ENCODE measurements at regions not wholly inside any gene's neighbourhood (a gene's known extent, or its start where the extent isn't known, plus 50 kb on each side); places are given as distances from the start of the nearest gene placed in this dataset.

DNA sequence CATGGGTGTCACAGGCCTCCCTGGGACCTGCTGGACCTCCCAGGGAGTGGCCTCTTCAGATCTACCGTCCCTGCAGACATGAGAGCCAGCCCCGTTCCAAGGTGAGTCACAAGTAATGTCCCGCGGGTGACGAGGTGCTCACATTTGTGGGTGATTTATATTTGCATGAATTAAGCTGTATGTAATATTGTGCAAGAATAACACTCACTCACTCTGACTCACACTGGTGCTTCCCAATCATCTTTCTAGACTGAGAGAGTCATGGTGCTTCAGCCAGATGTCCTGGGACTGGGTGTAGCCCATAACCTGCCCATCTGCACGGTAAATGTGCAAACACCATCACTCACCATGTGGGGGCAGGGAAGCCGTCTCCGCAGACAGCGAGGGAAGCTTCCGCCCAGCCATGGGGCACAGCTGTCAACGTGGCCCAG, 347.5 kb upstream of the SALL3 start:
- no peaks in the 10 kb centered on the region for H3K36me3 Mint-ChIP-seq
- ChIA-PET POLR2A (no interaction called here), CTCF (no interaction called here)
- H3K4me1 Mint-ChIP-seq (ENCODE audit: low read depth): peaks cover 15% of the 10 kb centered on the region
- DNase-seq: no peak
- peaks cover 35% of the 10 kb centered on the region for H3K9me3 Mint-ChIP-seq
- intact Hi-C loops (cut with micrococcal nuclease): no loop called here
- no peak overlapping the region for H3K4me3 Mint-ChIP-seq
- no peak overlapping the region for H3K27ac Mint-ChIP-seq
- H3K27me3 Mint-ChIP-seq: no peaks in the 10 kb centered on the region

GRCh38 chr18:78634061-78634696, 345.4 kb upstream of the SALL3 start:
- no peaks in the 10 kb centered on the region for H3K27me3 Mint-ChIP-seq
- DNase-seq: no peak
- H3K4me1 Mint-ChIP-seq (ENCODE audit: low read depth): peaks cover 15% of the 10 kb centered on the region
- no peaks in the 10 kb centered on the region for H3K36me3 Mint-ChIP-seq
- ChIA-PET POLR2A (no interaction called here), CTCF (no interaction called here)
- no peak overlapping the region for H3K4me3 Mint-ChIP-seq
- H3K9me3 Mint-ChIP-seq: peaks cover 35% of the 10 kb centered on the region
- intact Hi-C loops (cut with micrococcal nuclease): no loop called here
- peak overlapping the region; percentile 51 for H3K27ac Mint-ChIP-seq

- peaks cover 34% of the 10 kb centered on the region for H3K9me3 Mint-ChIP-seq
- intact Hi-C loops (cut with micrococcal nuclease): no loop called here
- H3K27ac Mint-ChIP-seq: no peak overlapping the region
- POLR2A ChIA-PET: no interaction called here
- peaks cover 15% of the 10 kb centered on the region for H3K4me1 Mint-ChIP-seq (ENCODE audit: low read depth)
- DNase-seq: no peak
- CTCF ChIA-PET: no interaction called here
- no peak overlapping the region for H3K4me3 Mint-ChIP-seq
- no peaks in the 10 kb centered on the region for H3K27me3 Mint-ChIP-seq
- H3K36me3 Mint-ChIP-seq: no peaks in the 10 kb centered on the region
These were observed 344.4 kb upstream of the SALL3 start for GRCh38 chr18:78635093-78635800.

GRCh38 chr18:78636260-78636659, 343.4 kb upstream of the SALL3 start:
- ChIA-PET CTCF (no interaction called here), POLR2A (no interaction called here)
- Mint-ChIP-seq H3K27ac (no peak overlapping the region), H3K9me3 (peaks cover 23% of the 10 kb centered on the region), H3K27me3 (no peaks in the 10 kb centered on the region), H3K36me3 (no peaks in the 10 kb centered on the region), H3K4me1 (ENCODE audit: low read depth) (peaks cover 15% of the 10 kb centered on the region), H3K4me3 (no peak overlapping the region)
- no peak for DNase-seq
- intact Hi-C loops (cut with micrococcal nuclease): no loop called here

DNA sequence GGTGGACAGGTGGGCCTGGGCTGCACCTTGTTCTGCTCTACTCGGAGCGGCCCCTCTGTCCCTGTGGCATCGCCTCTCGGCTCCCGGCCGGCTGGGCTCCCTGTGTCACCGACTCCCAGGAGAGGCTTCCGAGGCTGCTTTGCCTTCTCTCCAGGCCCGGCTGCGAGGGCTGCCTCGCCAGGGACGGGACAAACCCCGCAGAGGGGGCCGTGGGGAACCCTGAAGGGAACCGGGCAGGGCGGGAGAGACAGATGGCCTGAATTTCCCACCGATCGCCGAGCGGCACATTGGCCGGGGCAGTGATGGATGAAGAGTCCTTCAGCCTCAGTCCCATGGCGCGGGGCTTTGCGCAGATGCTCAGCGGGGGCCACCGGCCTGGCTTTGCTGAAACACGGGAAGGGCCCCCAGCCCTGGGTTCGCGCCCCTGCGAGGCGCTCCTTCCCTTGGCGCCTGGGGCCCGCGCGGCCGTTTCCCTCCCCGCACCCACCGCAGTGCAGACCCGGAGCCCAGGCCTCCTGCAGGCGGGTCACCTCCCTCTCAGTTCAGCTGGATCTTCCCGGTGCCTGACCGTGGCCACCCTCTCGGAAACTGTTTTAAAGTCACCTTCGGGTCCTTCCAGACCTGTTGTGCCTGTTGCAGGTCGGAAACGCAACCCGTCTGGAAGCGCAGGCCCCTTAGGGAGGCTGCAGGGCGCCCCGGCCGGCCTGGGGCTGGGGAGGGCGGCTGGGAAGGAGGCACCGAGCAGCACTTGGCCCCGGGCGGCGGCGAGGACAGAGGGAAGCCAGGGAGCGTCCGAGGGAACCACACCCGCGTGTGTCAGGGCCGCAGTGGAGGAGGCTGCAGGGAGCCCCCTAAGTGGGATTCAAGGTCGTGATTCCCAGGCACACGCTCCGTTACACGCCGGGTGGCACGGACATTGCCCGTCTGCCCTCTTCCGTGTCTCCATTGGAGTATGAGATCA, 341.9 kb upstream of the SALL3 start:
- DNase-seq: no peak
- Mint-ChIP-seq H3K4me3 (no peak overlapping the region), H3K4me1 (ENCODE audit: low read depth) (peaks cover 15% of the 10 kb centered on the region), H3K9me3 (peaks cover 11% of the 10 kb centered on the region), H3K27ac (no peak overlapping the region), H3K27me3 (no peaks in the 10 kb centered on the region), H3K36me3 (no peaks in the 10 kb centered on the region)
- CTCF ChIA-PET: no interaction called here
- POLR2A ChIA-PET: no interaction called here
- intact Hi-C loops (cut with micrococcal nuclease): no loop called here

DNA sequence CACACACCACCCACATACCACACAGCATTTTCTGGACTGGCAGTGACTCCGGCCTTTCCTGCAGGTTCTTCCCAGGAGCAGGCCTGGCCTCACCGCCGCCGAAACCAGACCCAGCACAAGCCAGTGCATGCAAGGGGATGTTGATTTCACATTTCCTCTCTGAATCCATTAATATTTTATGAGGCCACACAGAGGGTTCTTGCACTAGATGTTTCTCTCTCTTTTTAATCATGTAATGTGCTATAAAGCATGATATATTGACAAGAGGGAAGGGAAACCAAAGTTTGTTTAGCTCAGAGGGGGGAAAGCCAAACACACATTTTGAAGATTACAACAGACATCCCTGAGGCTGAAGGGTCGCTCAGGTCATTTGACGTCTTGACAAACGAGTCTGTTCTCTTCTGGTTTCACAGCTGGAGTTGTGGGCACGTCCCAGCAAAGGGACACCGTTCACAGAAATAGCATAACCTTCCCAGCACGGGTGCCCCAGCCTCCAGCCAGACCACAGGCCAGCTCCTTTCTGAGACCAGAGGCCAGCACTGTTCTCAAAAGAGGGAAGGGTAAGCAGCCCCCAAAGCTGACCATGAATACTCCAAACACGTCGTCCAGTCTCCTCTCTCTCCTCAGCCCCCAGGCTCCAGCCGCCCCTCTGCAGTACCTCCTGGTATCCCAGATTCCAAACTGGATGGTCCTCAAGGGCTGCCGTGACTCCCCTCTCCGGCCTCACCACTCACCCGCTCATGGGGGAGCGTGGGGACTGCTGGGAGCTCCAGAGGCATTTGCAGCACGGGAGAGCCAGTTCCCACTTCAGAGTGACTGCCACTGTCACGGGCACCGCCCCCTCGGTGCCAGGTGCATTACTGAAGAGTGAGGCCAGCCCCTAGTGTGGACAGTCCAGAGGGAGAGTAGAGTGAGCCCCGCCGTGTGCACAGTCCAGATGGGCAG, 340.3 kb upstream of the SALL3 start:
- Mint-ChIP-seq H3K4me1 (ENCODE audit: low read depth) (peaks cover 10% of the 10 kb centered on the region), H3K27me3 (no peaks in the 10 kb centered on the region), H3K36me3 (no peaks in the 10 kb centered on the region), H3K9me3 (peaks cover 11% of the 10 kb centered on the region), H3K27ac (no peak overlapping the region), H3K4me3 (no peak overlapping the region)
- ChIA-PET CTCF (no interaction called here), POLR2A (no interaction called here)
- no peak for DNase-seq
- intact Hi-C loops (cut with micrococcal nuclease): no loop called here

GRCh38 chr18:78640246-78640995, 339.2 kb upstream of the SALL3 start:
- Mint-ChIP-seq H3K4me3 (no peak overlapping the region), H3K36me3 (no peaks in the 10 kb centered on the region), H3K27me3 (no peaks in the 10 kb centered on the region), H3K9me3 (peaks cover 11% of the 10 kb centered on the region), H3K4me1 (ENCODE audit: low read depth) (peaks cover 7% of the 10 kb centered on the region), H3K27ac (no peak overlapping the region)
- POLR2A ChIA-PET: no interaction called here
- intact Hi-C loops (cut with micrococcal nuclease): no loop called here
- DNase-seq: no peak
- CTCF ChIA-PET: no interaction called here

DNA sequence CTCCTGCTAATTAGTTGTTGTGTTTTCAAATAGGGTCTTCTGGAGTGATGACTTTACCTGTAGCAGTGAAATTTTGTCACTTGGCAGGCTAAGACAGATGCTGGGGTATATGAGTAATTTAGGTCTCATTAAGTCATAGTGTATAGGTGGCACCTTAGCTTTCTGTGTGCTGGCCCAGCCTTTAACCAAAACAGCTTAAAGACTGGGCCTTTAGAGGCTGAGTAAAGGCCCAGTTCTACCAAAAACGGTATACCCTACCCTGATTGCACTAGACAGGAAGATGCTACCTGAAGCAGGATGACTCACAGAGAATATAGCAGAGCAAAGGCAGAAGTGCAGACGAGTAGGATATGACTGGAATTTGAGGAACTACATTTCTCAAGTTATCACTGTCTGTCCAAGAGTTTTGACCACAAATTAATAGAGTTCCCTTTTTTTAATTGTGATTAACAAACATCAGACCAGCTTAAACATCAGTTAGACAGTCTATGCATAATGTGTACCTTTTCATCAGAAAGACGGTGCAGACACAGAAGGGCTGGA, 337.9 kb upstream of the SALL3 start:
- ChIA-PET CTCF (no interaction called here), POLR2A (interaction anchor here (0.5 kb wide), 1 partner anchor 821 kb away, joined by 3 read pairs; no protein-coding TSS in a partner anchor)
- Mint-ChIP-seq H3K27ac (no peak overlapping the region), H3K36me3 (no peaks in the 10 kb centered on the region), H3K4me1 (ENCODE audit: low read depth) (no peaks in the 10 kb centered on the region), H3K27me3 (no peaks in the 10 kb centered on the region), H3K9me3 (no peaks in the 10 kb centered on the region), H3K4me3 (no peak overlapping the region)
- DNase-seq: no peak
- intact Hi-C loops (cut with micrococcal nuclease): no loop called here

GRCh38 chr18:78642296-78642951, 337.2 kb upstream of the SALL3 start:
- H3K4me3 Mint-ChIP-seq: no peak overlapping the region
- H3K27me3 Mint-ChIP-seq: no peaks in the 10 kb centered on the region
- DNase-seq: no peak
- intact Hi-C loops (cut with micrococcal nuclease): no loop called here
- CTCF ChIA-PET: no interaction called here
- H3K9me3 Mint-ChIP-seq: no peaks in the 10 kb centered on the region
- no peaks in the 10 kb centered on the region for H3K36me3 Mint-ChIP-seq
- H3K4me1 Mint-ChIP-seq (ENCODE audit: low read depth): no peaks in the 10 kb centered on the region
- POLR2A ChIA-PET: interaction anchor here (0.5 kb wide), 1 partner anchor 822 kb away, joined by 3 read pairs; no protein-coding TSS in a partner anchor
- H3K27ac Mint-ChIP-seq: no peak overlapping the region

DNA sequence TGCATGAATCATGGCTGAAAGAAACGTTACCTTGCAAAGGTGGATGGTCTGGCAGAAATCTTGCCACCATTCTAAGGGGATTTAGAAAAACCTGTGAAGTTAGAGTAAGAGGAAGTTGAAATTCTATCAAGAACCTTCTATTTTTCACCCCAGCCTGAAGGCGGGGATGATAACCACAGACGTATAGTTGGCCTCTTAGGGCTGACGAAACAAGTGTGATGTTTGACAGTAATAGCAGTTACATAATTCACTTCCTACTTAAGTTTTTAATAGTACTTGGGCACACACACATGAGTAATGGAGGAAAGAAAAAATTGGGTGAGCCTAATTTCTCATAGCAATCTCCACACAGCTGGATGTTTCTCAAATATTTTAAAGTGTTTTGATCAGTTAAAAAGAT, 336.6 kb upstream of the SALL3 start:
- Mint-ChIP-seq H3K4me3 (no peak overlapping the region), H3K4me1 (ENCODE audit: low read depth) (no peaks in the 10 kb centered on the region), H3K36me3 (no peaks in the 10 kb centered on the region), H3K27ac (no peak overlapping the region), H3K27me3 (no peaks in the 10 kb centered on the region), H3K9me3 (no peaks in the 10 kb centered on the region)
- no peak for DNase-seq
- CTCF ChIA-PET: no interaction called here
- intact Hi-C loops (cut with micrococcal nuclease): no loop called here
- POLR2A ChIA-PET: no interaction called here

DNA sequence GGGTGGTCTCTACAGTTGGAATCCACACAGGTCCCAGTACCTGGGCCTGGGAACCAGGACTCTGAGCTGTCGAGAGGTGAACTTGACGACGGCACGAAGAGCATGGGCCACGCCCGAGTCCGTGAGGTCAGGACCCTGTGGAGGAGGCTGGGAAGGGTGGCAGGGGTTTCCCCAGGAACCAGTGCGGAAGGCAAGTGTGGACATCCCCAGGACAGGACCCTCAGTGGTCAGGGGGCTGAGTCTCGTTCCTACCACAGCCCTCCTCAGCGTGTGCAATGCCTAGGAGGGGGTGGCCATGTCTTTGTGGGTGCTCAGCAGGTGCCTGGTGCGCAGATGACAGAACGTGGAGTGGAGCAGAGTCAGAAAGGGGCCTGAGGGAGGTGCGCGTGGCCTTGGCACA, 335.6 kb upstream of the SALL3 start:
- CTCF ChIA-PET: no interaction called here
- Mint-ChIP-seq H3K4me3 (no peak overlapping the region), H3K9me3 (no peaks in the 10 kb centered on the region), H3K36me3 (no peaks in the 10 kb centered on the region), H3K27me3 (no peaks in the 10 kb centered on the region), H3K27ac (no peak overlapping the region), H3K4me1 (ENCODE audit: low read depth) (no peaks in the 10 kb centered on the region)
- POLR2A ChIA-PET: no interaction called here
- DNase-seq: no peak
- intact Hi-C loops (cut with micrococcal nuclease): no loop called here
